Fibroblast of villous mesenchyme (primary cell): ENCODE measurements at regions not wholly inside any gene's neighbourhood (a gene's known extent, or its start where the extent isn't known, plus 50 kb on each side); places are given as distances from the start of the nearest gene placed in this dataset.

Experiments
- DNase-seq: peaks from one replicate; pipeline ENCODE4 v3.0.0-alpha.2; 2010; ENCODE audit warnings: low read depth
- H3K4me3 ChIP-seq: 2 replicates; pipeline ENCODE4 v1.5.1; 2011; ENCODE audit warnings: low read depth, mild to moderate bottlenecking, low read length
- CTCF ChIP-seq: IDR thresholded peaks from 2 replicates; pipeline ENCODE4 v1.5.1; 2012; ENCODE audit warnings: low read depth, mild to moderate bottlenecking, low read length; ENCODE audit not compliant: insufficient read depth

- no peak for TF ChIP-seq CTCF
- no peak for DNase-seq
- no peak overlapping the region for H3K4me3 ChIP-seq
These were observed 69.4 kb downstream of the TOMM20 start for GRCh38 chr1:235059221-235059620.

- H3K4me3 ChIP-seq: no peak overlapping the region
- TF ChIP-seq CTCF: no peak
- DNase-seq: no peak
These were observed 69.9 kb downstream of the TOMM20 start for GRCh38 chr1:235058695-235059094.

- H3K4me3 ChIP-seq: no peak overlapping the region
- DNase-seq: no peak
- TF ChIP-seq CTCF: no peak
These were observed 71.0 kb downstream of the TOMM20 start for GRCh38 chr1:235057385-235058306.

- H3K4me3 ChIP-seq: no peak overlapping the region
- DNase-seq: no peak
- TF ChIP-seq CTCF: no peak
These were observed 71.7 kb downstream of the TOMM20 start for GRCh38 chr1:235056937-235057336.

GRCh38 chr1:235054936-235055335, 73.7 kb downstream of the TOMM20 start:
- peak; percentile 17 for TF ChIP-seq CTCF
- DNase-seq: no peak
- H3K4me3 ChIP-seq: no peak overlapping the region

- no peak overlapping the region for H3K4me3 ChIP-seq
- TF ChIP-seq CTCF: no peak
- no peak for DNase-seq
These were observed 74.2 kb downstream of the TOMM20 start for GRCh38 chr1:235054466-235054865.
